ENCODE measurements at regions not wholly inside any gene's neighbourhood (a gene's known extent, or its start where the extent isn't known, plus 50 kb on each side); places are given as distances from the start of the nearest gene placed in this dataset.
A peak's percentile ranks its signal among the peaks of the same experiment; 100 is the strongest.
"Not testable (repeated sequence)": the region's sequence is repeated elsewhere in the genome, so short reads cannot be mapped to it uniquely, and the experiment has no call there.

GRCh38 chr11:87971354-87971753, 203.9 kb downstream of the RAB38 start:
- DNase-seq (ENCODE audit: low read depth in 2 of 2): no peak

DNA sequence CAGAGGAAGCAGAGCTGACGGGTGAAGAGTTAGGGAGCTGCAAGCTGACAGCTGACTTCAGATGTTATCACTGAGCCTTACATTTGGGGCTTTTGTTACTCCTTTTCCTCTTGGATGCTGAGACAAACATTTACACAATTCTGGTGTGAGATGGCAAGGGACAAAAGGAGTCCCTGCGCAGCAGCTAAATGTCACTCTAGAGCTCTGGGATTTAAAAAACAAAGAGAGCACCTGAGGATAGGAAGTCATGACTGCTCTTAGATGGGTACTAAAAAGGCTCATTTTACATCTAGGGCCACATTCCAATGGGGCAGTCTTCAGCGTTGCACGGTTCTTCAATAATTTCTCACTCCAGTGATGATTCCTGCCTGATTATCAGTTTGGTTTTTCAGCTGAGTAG, 204.5 kb downstream of the RAB38 start:
- DNase-seq (ENCODE audit: low read depth in 2 of 2): no peak

DNA sequence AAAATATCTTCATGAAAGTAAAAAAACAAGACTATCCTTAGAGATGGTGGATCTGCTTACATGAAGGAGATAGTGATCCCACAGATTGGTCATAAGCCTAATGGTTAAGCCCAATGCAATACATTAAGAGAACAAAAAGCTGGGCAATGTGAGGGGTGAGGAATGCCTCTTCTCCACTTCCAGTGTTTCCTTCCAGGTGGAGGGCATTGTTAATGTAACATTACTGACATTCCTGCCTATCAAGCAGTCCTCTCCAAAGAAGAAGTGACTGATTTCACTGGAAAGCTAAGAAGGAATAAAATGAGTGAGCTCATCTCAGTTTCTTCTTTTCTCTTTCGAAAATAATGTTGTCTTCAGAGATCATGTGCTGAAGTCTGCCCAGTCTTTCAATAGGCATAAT, 207.8 kb downstream of the RAB38 start:
- DNase-seq (ENCODE audit: low read depth in 2 of 2): no peak

GRCh38 chr11:87966694-87967093, 208.5 kb downstream of the RAB38 start:
- no peak for DNase-seq (ENCODE audit: low read depth in 2 of 2)

DNA sequence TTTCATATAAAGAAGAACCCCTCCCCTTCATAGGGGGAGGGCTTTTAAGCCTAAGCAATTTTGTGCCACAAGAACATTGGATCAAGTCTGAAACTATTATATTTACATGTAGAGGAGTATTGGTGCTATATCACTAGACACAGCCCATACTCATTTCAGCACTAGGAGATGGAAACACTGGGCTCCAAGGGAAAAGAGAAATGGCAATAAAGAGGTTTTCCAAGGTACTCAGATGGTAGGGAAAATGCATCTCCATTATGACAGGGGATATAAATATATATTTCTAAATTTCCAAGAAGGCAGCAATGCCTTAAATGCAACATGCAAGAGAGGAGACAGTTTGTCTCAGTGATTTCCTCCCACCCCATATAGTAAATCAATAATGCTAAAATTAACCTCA, 209.0 kb downstream of the RAB38 start:
- no peak for DNase-seq (ENCODE audit: low read depth in 2 of 2)

GRCh38 chr11:87961606-87962005, 213.6 kb downstream of the RAB38 start:
- DNase-seq (ENCODE audit: low read depth in 2 of 2): no peak

DNA sequence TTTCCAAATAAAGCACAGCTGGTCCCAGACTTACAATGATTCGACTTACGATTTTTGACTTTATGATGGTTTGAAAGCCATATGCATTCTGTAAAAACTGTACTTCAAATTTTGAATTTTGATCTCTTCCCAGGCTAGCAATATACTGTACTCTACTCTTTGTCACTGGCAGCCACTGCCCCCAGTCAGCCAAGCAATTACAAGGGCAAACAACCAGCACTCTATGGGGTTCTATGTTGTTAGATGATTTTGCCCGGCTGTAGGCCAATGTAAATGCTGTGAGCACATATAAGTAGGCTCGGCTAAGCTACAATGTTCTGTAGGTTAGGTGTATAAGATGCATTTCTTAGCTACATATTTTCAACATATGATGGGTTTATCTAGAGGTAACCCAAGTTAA, 217.3 kb downstream of the RAB38 start:
- no peak for DNase-seq (ENCODE audit: low read depth in 2 of 2)

DNA sequence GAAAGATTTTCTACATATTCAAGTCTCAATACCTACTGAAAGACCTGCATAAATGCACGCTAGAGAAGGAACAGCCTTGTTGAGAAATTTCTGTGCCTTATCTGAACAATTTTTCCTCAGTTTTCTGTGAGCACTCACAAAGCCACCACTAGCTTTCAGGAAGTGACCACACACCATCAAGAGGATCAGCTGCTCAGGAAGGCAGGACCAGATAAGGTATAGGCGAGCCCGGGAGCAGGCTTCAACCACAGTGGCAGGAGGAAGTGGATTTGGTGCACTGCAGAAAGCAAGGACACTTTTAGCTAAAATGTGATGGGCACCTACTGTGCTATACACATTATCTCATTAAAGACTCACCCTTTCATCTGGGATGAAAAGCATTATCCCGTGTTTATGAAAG, 220.8 kb downstream of the RAB38 start:
- no peak for DNase-seq (ENCODE audit: low read depth in 2 of 2)

- DNase-seq (ENCODE audit: low read depth in 2 of 2): no peak
Observed at GRCh38 chr11:87942786-87943185, 232.5 kb downstream of the RAB38 start.

GRCh38 chr11:87934182-87934581, 241.1 kb downstream of the RAB38 start:
- no peak for DNase-seq (ENCODE audit: low read depth in 2 of 2)

GRCh38 chr11:87926250-87926970, 248.8 kb downstream of the RAB38 start:
- DNase-seq (ENCODE audit: low read depth in 2 of 2): peak in 1 of 2 donors; percentile 55

DNA sequence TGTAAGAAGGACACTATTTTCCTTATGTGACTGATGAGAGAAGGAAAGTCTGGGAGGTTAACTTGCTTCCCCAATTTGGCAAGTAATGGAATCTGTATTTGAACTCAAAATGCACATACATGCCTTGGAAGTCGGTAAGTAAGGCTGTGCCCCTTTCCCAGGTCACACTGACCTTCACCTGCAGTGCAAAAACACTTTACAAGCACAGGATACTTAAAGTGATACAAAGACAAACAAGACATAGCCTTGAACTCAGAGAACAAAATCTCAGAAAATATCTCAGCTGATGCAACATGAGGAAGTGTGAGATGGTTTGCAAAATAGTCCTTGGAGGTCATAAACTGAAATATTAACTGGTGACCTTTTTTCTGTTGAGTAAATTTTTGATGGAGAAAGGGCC, 251.1 kb downstream of the RAB38 start:
- no peak for DNase-seq (ENCODE audit: low read depth in 2 of 2)

- peak in 1 of 2 donors; percentile 2 for DNase-seq (ENCODE audit: low read depth in 2 of 2)
Observed at GRCh38 chr11:87917111-87917510, 258.1 kb downstream of the RAB38 start.

DNA sequence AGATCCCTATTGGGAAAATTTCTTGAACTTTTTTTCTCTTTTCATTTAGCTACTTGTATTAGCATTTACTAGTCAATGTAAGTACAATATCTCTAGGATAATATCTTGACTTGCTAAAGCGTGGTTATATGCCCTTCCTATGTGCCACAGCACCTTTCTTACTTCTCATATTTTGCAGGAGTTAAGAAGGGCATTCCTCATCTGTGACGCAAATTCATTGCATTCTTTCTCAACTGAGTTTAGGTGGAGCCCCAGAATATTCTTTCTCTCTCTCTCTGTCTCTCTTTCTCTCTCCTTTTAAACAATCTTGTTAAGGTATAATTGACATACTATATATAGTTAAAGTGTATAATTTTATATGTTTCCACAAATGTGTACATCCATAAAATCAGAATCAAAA, 266.1 kb downstream of the RAB38 start:
- no peak for DNase-seq (ENCODE audit: low read depth in 2 of 2)

GRCh38 chr11:87908086-87908485, 267.2 kb downstream of the RAB38 start:
- no peak for DNase-seq (ENCODE audit: low read depth in 2 of 2)

GRCh38 chr11:87903345-87903744, 271.9 kb downstream of the RAB38 start:
- DNase-seq (ENCODE audit: low read depth in 2 of 2): no peak

GRCh38 chr11:87901341-87901740, 273.9 kb downstream of the RAB38 start:
- DNase-seq (ENCODE audit: low read depth in 2 of 2): no peak

GRCh38 chr11:87897921-87898320, 277.3 kb downstream of the RAB38 start:
- no peak for DNase-seq (ENCODE audit: low read depth in 2 of 2)

DNA sequence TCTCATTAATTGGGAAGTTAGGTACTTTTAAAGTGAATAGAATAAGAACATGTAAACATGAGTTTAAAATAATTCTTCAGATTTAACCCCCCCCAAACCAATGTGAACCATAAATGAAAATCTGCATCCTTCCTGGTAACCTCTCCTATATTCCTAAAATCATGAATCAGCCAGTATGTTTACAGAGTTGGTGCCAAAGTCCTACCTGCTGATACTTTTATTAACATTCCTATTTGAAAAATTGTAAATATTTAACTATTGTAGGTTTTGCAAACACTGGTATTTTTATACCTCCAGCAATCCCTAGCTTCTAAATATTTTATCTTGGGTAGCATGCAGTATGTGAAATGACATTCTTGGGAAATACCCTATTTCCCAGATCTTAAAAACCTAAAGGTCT, 278.2 kb downstream of the RAB38 start:
- DNase-seq (ENCODE audit: low read depth in 2 of 2): no peak

DNA sequence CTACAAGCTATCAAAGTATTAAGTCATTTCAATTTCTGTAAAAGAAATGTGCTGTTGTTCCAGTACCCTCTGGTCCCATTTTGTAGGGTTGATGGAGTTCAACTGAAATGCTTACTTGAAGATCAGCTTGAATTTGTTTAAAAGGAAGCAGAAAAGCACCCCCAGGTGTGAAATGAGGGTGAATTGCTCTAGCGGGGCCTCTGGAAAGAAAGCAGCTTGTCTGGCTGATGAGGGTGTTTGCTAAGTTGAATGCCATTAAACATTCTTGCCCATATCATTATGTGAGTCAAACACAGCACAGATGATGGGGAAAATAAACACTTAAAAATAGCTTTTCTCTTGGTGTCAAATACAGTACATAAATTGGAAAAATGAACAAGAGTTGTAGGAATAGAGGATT, 280.3 kb downstream of the RAB38 start:
- no peak for DNase-seq (ENCODE audit: low read depth in 2 of 2)

DNA sequence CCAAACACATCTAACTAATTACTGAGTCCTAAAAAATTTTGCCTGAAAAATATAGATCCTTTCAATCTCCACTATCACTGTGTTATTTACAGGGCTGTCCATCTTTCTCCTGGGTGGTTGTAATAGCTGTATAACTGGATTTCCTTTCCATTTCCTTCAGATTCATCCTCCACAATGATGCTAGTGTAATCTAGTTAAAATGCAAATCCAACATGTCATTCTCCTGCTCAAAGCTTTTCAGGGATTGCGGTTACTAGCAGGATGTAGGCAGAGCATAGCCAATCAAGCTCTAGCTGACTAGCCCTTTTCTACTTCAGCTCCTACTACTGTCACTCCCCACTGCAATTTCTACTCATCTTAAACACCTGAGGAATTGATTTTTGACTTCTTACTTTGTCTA, 283.0 kb downstream of the RAB38 start:
- DNase-seq (ENCODE audit: low read depth in 2 of 2): no peak

- no peak for DNase-seq (ENCODE audit: low read depth in 2 of 2)
Observed at GRCh38 chr11:87889126-87889525, 286.1 kb downstream of the RAB38 start.

DNA sequence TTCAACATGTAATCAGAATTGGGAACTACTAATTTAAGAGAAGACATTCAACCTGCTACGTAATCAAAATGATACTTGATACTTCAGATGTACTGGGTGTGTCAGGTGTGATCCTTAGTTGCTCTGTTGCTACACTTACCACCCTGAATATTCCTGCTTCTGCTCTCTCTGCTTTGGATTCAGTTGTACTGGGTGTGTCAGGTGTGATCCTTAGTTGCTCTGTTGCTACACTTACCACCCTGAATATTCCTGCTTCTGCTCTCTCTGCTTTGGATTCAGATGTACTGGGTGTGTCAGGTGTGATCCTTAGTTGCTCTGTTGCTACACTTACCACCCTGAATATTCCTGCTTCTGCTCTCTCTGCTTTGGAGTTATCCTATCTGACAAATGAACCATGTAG, 290.2 kb downstream of the RAB38 start:
- not testable (repeated sequence) for DNase-seq (ENCODE audit: low read depth in 2 of 2)

GRCh38 chr11:87879118-87879517, 296.1 kb downstream of the RAB38 start:
- no peak for DNase-seq (ENCODE audit: low read depth in 2 of 2)
